Fibroblast of lung (primary cell): ENCODE measurements at regions not wholly inside any gene's neighbourhood (a gene's known extent, or its start where the extent isn't known, plus 50 kb on each side); places are given as distances from the start of the nearest gene placed in this dataset.

Source experiments
- CTCF ChIP-seq, 2 donors: IDR thresholded peaks in 1 of 2; conservative IDR thresholded peaks in 1 of 2; 1 replicate in 1 of 2; 2 replicates in 1 of 2; pipeline ENCODE4 v1.5.1; 2011 to 2012; ENCODE audit warnings: low read length in 2 of 2, control low read depth in 1 of 2, inconsistent platforms in 1 of 2, low read depth in 1 of 2, mild to moderate bottlenecking in 1 of 2
- EZH2 ChIP-seq: IDR thresholded peaks from 2 replicates; pipeline ENCODE4 v1.5.1; 2012; ENCODE audit warnings: low read length, control low read depth, mild to moderate bottlenecking; ENCODE audit errors: missing control alignments

GRCh38 chr9:73869264-73869663 is 627.9 kb upstream of the RORB start:
- TF ChIP-seq CTCF (conservative IDR thresholded peaks at IDR 0.05 in 1 of 2, IDR thresholded peaks at IDR 0.05 in 1 of 2; ENCODE audit: low read depth in 1 of 2, low read length in 2 of 2) (no peak), EZH2 (no peak)
